HEK293 (cell line): ENCODE measurements at regions not wholly inside any gene's neighbourhood (a gene's known extent, or its start where the extent isn't known, plus 50 kb on each side); places are given as distances from the start of the nearest gene placed in this dataset.

ENCODE experiments used
- RBAK ChIP-seq: fragments of 450-650 bp; formaldehyde crosslinking; IDR thresholded peaks from 2 replicates; pipeline ENCODE4 v1.5.1; 2016; ENCODE audit warnings: missing biosample characterization, missing genetic modification characterization
- YY1 ChIP-seq: fragments of 450-650 bp; formaldehyde crosslinking; IDR thresholded peaks from 2 replicates; pipeline ENCODE4 v1.5.1; 2018; ENCODE audit warnings: missing biosample characterization, missing genetic modification characterization
- ZNF10 ChIP-seq: fragments of 450-650 bp; formaldehyde crosslinking; IDR thresholded peaks from 2 replicates; pipeline ENCODE4 v1.5.1; 2017; ENCODE audit warnings: missing biosample characterization, missing genetic modification characterization
- ZNF239 ChIP-seq: fragments of 450-650 bp; formaldehyde crosslinking; IDR thresholded peaks from 2 replicates; pipeline ENCODE4 v1.5.1; 2016; ENCODE audit warnings: missing biosample characterization, missing genetic modification characterization
- ZNF558 ChIP-seq: fragments of 450-650 bp; formaldehyde crosslinking; IDR thresholded peaks from 2 replicates; pipeline ENCODE4 v1.5.1; 2016; ENCODE audit warnings: missing biosample characterization, missing genetic modification characterization
- ZNF792 ChIP-seq: fragments of 450-650 bp; formaldehyde crosslinking; IDR thresholded peaks from 2 replicates; pipeline ENCODE4 v1.5.1; 2016; ENCODE audit warnings: missing biosample characterization, missing genetic modification characterization
- TF ChIP-seq, protein P1 (sequence below): fragments of 450-650 bp; formaldehyde crosslinking; IDR thresholded peaks from 2 replicates; pipeline ENCODE4 v1.5.1; 2016; ENCODE audit warnings: missing biosample characterization, missing genetic modification characterization

DNA sequence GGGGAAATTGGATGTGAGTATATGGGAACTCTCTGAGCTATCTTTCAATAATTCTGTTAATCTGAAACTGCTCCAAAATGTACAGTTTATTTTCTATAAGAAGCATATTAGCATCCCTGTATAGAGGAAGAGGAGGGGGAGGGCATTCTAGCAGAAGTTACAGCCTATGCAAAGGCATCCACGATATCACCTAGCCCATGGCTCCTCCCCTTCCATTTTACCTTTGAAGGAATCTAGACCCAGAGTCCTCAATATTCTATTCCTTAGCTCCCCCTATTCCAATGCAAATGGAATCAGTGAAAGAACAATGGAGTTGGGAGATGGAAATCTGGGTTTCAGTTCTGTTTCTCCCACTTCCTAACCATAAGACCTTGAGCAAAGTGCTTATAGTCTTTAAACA lies 132.9 kb upstream of the IFNE start:
- no peak for TF ChIP-seq ZNF239 (tag by site-specific recombination)
- no peak for TF ChIP-seq YY1 (tag by site-specific recombination)
- TF ChIP-seq, protein P1, sequence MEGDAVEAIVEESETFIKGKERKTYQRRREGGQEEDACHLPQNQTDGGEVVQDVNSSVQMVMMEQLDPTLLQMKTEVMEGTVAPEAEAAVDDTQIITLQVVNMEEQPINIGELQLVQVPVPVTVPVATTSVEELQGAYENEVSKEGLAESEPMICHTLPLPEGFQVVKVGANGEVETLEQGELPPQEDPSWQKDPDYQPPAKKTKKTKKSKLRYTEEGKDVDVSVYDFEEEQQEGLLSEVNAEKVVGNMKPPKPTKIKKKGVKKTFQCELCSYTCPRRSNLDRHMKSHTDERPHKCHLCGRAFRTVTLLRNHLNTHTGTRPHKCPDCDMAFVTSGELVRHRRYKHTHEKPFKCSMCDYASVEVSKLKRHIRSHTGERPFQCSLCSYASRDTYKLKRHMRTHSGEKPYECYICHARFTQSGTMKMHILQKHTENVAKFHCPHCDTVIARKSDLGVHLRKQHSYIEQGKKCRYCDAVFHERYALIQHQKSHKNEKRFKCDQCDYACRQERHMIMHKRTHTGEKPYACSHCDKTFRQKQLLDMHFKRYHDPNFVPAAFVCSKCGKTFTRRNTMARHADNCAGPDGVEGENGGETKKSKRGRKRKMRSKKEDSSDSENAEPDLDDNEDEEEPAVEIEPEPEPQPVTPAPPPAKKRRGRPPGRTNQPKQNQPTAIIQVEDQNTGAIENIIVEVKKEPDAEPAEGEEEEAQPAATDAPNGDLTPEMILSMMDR: no peak
- TF ChIP-seq ZNF558: no peak
- no peak for TF ChIP-seq ZNF10 (tag by site-specific recombination)
- TF ChIP-seq RBAK (tag by site-specific recombination): no peak
- no peak for TF ChIP-seq ZNF792 (tag by site-specific recombination)
